ENCODE measurements at regions not wholly inside any gene's neighbourhood (a gene's known extent, or its start where the extent isn't known, plus 50 kb on each side); places are given as distances from the start of the nearest gene placed in this dataset.

- no peak for DNase-seq
Measured at GRCh38 chr7:18262058-18262457, 233.5 kb upstream of the HDAC9 start.

GRCh38 chr7:18265611-18266281 is 229.8 kb upstream of the HDAC9 start:
- no peak for DNase-seq

GRCh38 chr7:18268571-18268970 is 227.0 kb upstream of the HDAC9 start:
- no peak for DNase-seq

GRCh38 chr7:18276380-18276779 is 219.2 kb upstream of the HDAC9 start:
- DNase-seq: no peak

GRCh38 chr7:18278316-18278715 is 217.2 kb upstream of the HDAC9 start:
- no peak for DNase-seq

GRCh38 chr7:18283045-18283444 is 212.5 kb upstream of the HDAC9 start:
- no peak for DNase-seq

GRCh38 chr7:18287482-18287881 is 208.1 kb upstream of the HDAC9 start:
- no peak for DNase-seq

GRCh38 chr7:18288322-18289037 is 207.1 kb upstream of the HDAC9 start:
- no peak for DNase-seq

GRCh38 chr7:18289788-18290187 is 205.8 kb upstream of the HDAC9 start:
- no peak for DNase-seq

GRCh38 chr7:18290223-18290622 is 205.3 kb upstream of the HDAC9 start:
- no peak for DNase-seq

- no peak for DNase-seq
Measured at GRCh38 chr7:18290865-18291264, 204.7 kb upstream of the HDAC9 start.

GRCh38 chr7:18292584-18292983 is 203.0 kb upstream of the HDAC9 start:
- no peak for DNase-seq

GRCh38 chr7:18293759-18294158 is 201.8 kb upstream of the HDAC9 start:
- DNase-seq: no peak

GRCh38 chr7:18294411-18294810 is 201.1 kb upstream of the HDAC9 start:
- no peak for DNase-seq

GRCh38 chr7:18295781-18296423 is 199.6 kb upstream of the HDAC9 start:
- no peak for DNase-seq

GRCh38 chr7:18302097-18302496 is 193.5 kb upstream of the HDAC9 start:
- no peak for DNase-seq

- DNase-seq: no peak
Measured at GRCh38 chr7:18305866-18306265, 189.7 kb upstream of the HDAC9 start.

- no peak for DNase-seq
Measured at GRCh38 chr7:18306696-18307095, 188.9 kb upstream of the HDAC9 start.

- no peak for DNase-seq
Measured at GRCh38 chr7:18308938-18309337, 186.6 kb upstream of the HDAC9 start.

GRCh38 chr7:18312482-18312881 is 183.1 kb upstream of the HDAC9 start:
- no peak for DNase-seq

GRCh38 chr7:18313965-18314364 is 181.6 kb upstream of the HDAC9 start:
- no peak for DNase-seq

- DNase-seq: no peak
Measured at GRCh38 chr7:18315241-18315640, 180.3 kb upstream of the HDAC9 start.

GRCh38 chr7:18317941-18318340 is 177.6 kb upstream of the HDAC9 start:
- DNase-seq: no peak

- no peak for DNase-seq
Measured at GRCh38 chr7:18320422-18320821, 175.1 kb upstream of the HDAC9 start.
